GM19324 (cell line): ENCODE measurements at regions not wholly inside any gene's neighbourhood (a gene's known extent, or its start where the extent isn't known, plus 50 kb on each side); places are given as distances from the start of the nearest gene placed in this dataset.

ENCODE experiments used
- ATAC-seq: cut with Tn5 transposase; IDR thresholded peaks from one replicate; pipeline ENCODE4 v1.9.1; 2021; ENCODE audit warnings: mild to moderate bottlenecking, moderate library complexity; ENCODE audit not compliant: unreplicated experiment, low FRiP score

DNA sequence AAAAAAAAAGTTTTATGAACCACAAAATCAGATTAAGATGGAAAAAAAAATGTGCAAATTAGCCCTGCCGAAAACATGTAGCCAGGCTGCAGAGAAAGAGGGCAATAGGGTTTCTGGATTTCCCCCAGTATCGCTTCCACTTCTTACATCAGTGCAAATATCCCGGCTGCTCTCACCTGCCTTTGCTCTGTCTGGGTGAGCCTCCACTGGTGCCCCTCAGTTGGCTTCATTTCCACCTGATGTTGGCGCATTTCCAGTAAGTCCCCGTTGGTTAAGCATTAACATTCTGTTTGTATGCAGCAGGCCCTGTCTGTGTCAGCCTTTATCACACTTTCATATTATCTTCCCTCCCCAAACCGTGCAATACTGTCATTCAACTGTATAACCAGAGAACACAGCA is 215.1 kb downstream of the CBLN4 start:
- ATAC-seq: no peak

DNA sequence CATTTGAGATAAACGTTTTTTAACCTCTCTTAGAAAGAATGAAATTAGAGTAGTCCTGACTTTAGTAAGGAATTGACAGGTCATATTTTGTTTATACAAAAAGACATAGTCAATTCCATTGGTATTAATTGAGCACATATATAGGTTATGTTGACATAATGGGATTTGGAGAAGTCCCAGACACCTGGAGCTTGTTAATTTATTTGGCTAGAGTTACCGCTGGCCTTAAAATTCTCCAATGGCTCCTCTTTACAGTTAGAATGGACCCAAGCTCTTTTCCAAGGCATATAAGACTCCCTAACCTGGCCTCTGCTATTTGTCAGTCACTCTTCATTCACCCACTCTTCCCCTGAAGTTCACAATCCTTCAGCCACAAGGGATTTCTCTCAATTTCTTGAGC is 221.3 kb downstream of the CBLN4 start:
- ATAC-seq: no peak

DNA sequence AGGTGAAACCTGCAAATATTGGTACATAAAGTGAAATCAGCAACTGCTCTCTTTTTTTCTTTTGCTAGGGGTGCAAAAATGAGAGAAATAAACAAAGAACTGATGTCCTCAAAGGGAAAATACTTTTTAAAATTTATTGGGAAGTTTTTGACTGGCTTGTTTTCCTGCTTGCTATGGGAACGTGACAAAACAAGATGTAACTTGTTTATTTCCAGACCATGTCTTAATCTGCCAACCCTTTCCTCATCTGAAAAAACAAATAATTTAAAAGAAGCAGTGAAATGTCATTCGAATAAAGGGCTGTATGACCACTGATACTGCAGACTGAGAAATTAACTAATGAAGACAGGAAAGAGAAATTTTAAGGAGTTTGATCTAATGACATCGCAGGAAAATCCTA is 221.9 kb downstream of the CBLN4 start:
- no peak for ATAC-seq

DNA sequence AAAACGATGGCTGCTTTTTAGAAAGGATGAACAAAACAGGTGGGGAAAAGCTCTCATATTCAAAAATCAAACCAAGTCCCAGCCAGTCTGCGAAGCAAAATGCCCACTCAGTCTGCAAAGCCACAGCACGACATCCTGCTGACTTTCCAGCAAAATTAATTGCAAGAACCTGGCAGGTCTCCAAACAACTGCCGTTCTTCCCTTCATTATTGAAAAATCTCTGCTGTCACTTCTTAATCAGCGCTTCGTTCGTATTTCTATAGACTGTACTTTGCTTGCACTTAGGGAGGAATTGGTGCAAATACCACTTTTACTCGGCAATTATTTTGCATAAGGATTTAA is 222.4 kb downstream of the CBLN4 start:
- ATAC-seq: no peak

DNA sequence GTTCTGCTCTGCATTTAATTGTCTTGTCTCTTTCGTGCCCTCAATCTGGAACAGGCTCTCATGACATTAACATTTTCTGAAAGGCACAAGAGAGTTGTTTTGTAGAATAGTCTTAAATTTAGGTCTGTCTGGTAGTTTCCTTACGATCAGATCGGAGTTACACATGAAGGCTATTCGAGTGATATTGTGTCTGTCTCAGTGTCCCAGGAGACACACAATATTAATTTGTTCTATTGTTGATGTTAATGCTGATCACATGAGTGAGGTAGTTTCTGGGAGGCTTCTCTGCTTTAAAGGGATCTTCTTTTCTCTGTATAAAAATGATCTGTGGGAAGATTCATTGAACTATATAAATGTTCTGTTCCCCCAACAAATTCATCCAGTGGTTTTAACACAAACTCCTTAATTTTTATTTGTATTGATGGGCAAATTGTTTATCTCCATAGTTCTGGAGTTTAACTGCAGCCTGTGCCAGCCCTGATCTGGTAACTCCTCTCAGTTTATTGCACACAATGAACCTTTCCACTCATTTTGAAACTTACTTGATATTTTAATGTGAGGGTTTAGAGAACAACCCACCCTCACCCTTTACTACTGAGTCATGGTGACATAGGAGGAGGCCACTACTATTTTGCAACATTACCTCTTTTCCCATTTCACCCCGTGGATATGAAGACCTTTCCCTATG is 223.0 kb downstream of the CBLN4 start:
- ATAC-seq: no peak

DNA sequence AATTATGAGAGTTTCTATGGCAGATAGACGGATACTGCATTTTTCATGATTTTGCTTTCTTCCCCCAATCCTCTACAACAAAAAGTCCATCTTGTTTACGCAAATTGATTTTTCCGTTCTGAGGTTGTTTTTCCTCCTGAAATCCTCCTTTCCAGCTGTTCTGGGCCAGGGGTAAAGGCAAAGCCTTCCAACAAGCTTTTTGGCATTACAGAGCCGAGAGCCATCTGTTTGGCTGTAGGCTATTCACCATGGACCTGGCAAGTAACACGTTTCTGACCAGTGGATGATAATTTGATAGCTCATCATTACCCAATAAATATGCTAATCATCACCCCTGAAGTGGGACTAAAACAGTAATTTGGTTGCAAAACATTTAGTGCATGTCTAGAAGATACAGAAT is 226.5 kb downstream of the CBLN4 start:
- ATAC-seq: no peak

DNA sequence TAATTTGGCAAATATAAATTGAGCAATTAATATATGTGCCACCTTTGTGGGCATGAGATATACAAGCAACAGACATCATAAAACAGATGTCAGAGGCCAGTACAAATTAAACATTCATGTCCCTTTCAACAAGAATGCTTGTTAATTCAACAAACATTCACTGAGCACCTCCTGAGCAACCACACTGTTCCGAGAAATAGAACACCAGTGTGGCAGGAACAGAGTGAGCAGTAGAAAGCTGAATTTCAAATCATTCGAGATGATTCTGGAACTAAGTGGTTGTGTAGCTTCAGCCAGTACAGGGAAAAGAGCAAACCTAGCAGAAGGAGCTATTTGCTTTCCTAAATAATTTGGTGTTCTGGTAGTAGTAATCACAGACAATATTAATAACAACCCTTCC is 227.7 kb downstream of the CBLN4 start:
- ATAC-seq: no peak

DNA sequence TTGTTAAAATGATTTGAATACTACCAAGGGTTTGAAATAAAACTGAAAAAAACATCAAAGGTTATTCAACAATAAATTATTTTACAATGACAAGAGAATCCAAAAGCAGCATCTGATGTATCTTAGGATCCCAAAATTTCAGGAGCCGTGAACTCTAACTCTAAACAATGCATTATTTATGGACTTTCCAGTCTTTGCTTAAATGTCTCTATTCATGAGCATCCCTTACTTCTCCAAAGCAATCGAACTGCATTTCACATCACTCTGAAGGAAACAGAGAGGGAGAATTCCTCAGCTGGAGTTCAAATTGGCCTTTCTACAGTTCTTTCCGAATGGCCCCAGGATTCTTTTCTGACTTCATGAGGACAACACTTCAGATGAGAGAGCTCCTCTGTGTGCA is 229.1 kb downstream of the CBLN4 start:
- ATAC-seq: no peak

DNA sequence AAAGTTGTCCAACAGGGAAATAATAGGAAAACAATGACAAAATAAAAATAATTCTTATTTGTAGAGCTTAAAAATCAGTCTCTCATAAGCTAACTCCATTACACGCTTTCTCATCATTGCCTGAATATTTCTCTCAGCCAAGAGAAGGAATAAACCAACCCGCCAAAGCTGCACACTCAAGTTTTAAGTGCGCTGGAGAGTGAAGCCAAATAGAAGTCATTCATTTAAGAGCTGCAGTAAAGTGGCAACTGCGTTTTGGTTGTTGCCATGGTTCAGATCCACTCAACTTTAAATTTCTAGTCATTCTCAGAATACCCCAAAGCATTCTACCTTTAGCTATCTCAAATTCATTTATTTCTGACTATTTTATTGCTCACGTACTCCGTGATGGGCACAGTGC is 230.7 kb downstream of the CBLN4 start:
- ATAC-seq: no peak

DNA sequence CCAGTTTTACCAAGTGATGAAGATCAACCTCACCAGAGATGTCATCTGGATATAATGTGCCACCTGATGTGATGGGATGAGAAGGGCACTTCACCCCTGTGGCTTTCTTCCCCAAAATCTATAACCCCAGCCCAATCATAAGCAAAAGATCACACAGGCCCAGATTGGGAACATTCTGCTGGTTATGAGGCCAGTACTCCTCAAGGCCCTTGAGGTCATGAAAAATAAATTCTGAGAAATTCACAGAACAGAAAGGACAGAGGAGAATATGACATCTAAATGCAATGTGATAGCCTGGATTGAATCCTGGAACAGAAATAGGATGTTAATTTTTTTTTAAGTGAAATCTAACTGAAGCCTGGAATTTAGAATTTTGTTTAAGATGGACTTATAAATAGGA is 243.5 kb downstream of the CBLN4 start:
- ATAC-seq: no peak

DNA sequence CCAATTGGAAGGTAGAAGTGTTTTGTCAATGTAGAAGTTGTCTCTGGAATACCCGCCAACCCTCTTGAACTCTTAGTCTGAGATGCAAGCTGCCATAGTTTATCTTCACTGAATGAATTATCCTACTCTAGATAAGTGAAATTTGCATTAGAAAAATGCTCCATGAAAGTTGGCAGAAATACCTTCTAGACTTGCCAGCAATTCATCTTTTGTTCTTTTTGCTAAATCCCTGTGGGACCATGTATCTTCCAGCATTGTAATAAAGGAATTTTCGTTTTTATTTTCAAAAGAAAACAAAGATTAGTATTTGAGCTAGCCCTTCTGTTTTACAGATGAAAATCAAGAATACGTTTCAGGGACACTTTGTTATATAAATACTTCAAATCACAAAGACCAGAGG is 244.2 kb downstream of the CBLN4 start:
- no peak for ATAC-seq

DNA sequence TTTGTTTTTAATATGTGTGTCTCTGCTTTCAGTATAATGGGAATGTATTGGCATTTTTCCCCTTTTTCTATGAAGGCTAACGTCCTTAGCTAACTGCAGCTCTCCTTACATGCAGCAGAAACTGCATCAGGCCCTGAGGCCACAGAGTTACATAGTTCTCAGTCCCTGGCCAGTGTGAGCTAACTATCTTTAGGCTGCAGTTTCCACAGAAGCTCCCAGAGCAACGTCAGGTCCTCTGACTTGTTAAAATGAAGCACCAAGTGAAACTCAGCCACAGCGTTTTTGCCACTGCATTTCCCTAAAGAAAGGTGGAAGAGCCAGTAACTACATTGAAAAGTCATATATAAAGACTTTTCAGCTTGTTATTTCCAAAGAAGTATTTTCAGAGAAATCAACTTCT is 244.7 kb downstream of the CBLN4 start:
- ATAC-seq: no peak

DNA sequence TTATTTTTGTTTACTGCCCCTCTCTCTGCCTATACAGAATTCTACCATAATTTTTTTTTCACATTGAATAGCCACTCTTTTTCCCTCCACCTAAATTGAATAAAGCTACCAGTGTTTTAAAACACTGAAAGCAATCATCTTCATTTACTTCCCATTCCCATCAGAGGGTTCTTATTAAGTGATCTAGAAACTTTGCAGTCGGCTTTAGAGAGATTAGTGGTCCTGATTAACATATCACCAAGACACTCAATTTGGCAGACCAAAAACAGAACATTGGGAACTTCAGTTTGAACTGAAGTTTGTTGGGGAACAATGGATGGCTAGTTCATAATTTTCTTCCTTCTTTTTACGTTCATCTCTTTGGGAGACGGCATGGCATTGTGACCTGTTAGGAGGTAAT is 249.5 kb downstream of the CBLN4 start:
- ATAC-seq: no peak

DNA sequence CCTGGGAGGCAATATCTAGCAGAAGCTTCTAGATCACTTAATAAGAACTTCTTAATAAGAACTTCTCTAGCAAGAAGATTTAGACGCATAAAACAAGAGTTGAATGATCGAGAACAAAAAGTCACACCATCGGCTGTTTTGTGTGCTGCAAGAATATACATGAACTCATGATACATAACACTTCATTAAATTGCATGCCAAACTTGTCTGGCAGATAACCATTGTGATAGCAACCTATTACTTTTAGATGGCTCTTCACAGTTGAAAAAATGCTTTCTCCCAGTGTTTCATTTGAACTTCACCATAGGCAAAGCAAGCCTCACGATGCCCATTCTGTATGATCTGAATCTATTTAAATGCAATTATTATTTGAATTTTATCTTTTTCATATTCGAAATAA is 249.9 kb downstream of the CBLN4 start:
- ATAC-seq: no peak

DNA sequence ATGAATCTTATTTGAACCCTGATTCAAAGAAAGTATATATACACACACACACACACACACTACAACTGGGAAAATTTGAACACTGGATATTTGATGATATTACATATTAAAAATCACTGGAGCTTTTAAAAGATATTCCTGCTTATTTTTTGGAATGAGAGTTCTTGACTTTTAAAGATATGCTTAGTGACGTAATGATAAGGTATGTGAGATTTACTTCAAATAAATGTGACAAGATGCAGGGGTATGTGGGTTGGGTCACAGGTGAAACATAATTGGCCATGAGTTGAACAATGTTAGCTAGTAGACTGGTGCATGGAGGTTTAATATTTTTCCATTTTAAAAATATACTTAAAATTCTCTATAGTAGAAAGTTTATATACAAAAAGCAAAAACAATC is 258.6 kb downstream of the CBLN4 start:
- ATAC-seq: no peak

DNA sequence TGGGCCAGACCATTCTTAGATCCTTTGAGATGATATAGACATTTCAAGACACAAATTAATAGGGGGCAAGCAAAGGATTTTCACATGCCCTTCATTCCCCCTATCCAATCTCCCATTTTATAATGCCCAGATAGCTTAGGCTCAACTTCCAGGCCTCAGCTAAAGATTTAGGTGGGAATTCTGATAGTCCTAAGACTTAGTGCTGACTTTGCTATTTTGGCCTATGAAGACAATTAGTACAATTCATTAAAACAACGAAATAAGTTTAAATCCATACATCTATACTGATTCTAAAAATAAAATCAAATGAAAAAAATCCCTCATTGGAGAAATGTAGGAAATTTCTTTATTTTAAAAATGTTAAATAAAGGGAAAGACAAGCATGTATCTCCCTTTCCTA is 259.5 kb downstream of the CBLN4 start:
- no peak for ATAC-seq

DNA sequence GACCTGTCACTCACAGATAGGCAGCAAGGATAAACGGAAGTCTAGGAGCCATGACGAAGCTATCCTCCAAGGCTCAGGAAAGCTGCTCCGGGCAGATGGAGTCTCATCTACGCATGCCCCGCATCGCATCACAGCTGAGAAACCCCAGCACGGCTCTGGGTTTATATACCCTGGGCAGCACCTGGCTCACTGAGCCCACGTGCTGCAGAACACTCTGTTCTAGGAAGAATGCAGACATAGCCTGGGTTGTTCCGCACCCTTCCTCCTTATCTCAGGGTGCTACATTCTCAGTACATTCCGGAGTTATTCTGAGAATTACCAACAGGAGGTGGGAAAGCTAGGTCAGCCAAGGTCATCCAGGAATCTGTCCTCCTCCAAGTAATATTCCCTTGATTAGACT is 260.4 kb downstream of the CBLN4 start:
- ATAC-seq: no peak

DNA sequence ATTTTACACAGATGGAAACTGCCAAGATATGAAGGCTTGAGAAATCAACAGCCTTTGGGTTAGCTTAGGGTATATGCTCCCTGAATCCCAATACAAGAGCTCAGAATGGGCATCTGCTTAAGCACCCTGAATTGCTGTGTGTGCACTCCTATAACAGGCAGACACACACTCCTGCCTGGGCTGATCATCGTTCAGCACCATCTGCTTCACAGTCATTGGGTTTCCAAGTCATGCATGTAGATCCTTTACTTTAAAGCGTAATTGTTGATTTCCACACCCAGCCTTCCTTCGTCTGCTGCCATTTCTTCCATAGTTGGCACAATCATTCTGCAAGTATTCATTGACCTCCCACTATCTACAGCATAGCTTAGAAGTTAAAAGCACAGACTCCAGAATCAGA is 263.5 kb downstream of the CBLN4 start:
- ATAC-seq: no peak

DNA sequence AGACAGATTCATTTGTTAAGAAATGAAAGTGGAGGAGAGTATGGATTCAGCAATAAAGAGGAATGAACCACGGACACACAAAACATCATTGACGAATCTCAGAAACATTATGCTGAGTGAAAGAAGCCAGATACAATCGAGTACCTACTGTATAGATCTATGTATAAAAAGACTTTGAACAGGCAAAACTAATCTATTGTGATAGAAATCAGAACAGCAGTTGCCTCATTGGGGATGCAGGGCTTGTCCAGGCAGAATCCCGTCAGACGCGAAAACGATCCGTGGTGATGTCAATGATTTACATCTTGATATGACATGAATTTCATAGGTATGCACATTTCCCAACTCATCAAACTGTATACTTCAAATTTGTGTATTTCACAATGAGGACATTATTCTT is 265.2 kb downstream of the CBLN4 start:
- no peak for ATAC-seq

DNA sequence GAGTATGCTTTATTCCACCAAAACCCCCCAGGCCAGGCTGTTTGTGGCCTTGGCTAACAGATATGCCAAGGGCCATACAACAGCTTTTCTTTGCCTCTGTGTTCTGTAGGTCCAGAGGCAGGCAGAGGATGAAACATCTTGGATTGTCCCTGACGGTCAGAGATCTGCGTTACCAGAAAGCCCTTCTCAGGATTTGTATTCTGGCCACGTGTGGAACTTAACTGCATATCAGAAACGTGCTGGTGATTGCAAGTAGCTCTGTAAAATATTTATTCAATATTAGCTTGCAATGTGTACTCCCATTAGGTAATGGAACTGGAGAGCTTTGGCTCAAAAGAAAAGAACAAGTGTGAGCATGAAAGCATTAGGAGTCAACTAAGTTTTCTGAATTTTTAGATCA is 275.0 kb downstream of the CBLN4 start:
- ATAC-seq: no peak

DNA sequence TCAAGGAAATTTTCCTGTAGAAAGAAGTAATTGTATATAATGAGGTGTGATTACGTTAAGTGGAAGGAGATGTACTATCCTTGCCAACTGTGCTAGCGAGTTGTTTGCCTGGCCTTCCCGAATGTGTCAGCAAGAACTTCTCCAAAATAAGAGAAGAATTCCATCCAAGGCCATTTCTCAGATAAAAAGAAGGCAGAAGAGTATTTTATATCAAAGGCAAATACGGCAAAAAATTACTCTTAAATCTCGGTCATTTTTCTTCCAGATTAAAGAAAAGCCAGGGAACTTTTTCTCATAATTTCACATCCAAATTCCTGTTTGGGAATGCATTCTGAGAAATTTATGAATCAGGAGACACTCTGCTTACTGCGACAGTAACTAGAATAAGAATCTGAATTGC is 290.6 kb downstream of the CBLN4 start:
- no peak for ATAC-seq

DNA sequence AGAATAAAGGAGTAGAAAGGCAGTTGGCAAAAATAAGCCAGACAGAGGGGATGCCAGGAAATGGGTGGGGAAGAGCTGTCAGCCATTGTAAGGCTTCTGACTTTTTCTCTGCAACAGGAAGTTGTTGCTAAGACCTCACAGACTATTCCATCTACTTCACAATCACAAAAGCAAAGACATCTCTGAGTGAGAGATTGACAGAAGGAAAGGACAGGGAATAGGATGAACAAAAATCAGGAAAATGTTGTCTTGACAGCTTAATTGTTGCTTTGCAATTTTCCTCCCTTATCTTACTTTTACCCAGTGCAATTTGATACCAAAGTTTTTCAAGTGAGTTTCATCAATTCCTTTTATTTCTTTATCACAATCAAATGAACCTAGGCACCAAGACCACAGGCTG is 291.2 kb downstream of the CBLN4 start:
- ATAC-seq: no peak

DNA sequence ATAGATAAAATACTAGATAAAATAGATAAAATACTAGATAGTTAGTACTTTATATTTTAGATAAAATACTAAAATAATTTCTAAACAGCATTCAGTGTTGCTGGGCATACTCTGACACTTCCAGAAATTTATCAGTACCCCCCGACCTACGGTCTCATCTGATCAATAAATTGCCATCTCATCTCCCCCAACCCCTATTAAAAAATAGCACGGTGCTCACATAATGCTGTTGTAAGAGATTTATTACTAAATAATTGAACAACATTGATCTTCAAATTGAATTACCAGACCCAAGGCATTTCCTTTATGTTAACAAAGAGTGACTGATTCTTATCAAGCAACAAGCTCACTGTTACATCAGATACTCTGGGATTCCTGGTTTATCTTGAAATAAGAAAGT is 300.9 kb downstream of the CBLN4 start:
- ATAC-seq: no peak
